ENCODE measurements at regions not wholly inside any gene's neighbourhood (a gene's known extent, or its start where the extent isn't known, plus 50 kb on each side); places are given as distances from the start of the nearest gene placed in this dataset.

DNA sequence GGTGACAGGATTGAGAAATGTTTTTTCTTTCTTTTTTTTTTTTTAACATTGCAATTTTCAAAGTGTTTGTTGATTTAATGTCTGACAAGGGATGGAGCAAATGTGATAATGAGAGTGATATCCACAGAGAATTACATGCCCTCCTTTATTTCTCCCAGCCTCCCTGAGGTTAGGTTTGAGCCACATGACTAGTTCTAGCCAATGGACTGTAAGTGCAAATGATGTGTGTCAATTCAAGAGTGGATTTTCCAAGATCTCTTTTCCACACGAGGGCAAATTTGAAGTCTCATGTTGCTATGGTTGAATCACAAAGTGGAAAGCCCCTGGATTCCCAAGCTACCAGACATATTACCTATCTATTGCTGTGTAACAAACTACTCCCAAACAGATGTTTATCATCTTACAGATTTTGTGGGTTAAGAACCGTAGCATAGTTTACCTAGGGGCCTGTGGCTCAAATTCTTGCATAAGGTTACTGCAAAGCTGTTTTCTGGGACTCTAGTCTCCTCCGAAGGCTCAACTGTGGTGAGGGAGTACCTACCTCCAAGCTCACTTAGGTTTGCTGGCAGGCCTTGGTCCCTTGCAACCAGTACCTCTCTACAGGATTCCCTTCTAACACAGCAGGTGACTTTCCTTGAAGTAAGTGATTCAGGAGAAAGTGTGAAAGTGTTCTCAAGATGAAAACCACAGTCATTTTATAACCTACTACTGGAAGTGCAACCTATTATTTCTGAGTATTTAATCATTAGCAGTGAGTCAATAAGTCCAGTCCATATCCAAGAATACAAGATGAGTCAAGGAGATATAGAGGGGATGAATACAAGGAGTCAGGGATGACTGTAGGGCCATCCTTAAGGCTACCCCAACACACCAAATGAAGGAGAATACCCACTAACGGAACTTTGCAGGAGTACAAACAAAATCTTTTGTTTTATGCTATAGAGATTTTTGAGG is 533.6 kb downstream of the PTPRC start:
- WGBS, 2 donors = 73 to 84% methylated on average over 4 of the region's 4 CpGs
- no peaks in the 10 kb centered on the region for H3K4me1 ChIP-seq
- TF ChIP-seq, protein P1, sequence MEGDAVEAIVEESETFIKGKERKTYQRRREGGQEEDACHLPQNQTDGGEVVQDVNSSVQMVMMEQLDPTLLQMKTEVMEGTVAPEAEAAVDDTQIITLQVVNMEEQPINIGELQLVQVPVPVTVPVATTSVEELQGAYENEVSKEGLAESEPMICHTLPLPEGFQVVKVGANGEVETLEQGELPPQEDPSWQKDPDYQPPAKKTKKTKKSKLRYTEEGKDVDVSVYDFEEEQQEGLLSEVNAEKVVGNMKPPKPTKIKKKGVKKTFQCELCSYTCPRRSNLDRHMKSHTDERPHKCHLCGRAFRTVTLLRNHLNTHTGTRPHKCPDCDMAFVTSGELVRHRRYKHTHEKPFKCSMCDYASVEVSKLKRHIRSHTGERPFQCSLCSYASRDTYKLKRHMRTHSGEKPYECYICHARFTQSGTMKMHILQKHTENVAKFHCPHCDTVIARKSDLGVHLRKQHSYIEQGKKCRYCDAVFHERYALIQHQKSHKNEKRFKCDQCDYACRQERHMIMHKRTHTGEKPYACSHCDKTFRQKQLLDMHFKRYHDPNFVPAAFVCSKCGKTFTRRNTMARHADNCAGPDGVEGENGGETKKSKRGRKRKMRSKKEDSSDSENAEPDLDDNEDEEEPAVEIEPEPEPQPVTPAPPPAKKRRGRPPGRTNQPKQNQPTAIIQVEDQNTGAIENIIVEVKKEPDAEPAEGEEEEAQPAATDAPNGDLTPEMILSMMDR (IDR thresholded peaks at IDR 0.05) = no peak
- TF ChIP-seq POLR2A (IDR thresholded peaks at IDR 0.05) = no peak
- no peak overlapping the region for H3K27ac ChIP-seq
- no peaks in the 10 kb centered on the region for H3K36me3 ChIP-seq
- no peak overlapping the region for H3K4me3 ChIP-seq (replicated peaks in 1 of 3)
- intact Hi-C loops (cut with DNase I) = no loop called here
- DNase-seq = no peak
- no peaks in the 10 kb centered on the region for H3K9me3 ChIP-seq
- no peaks in the 10 kb centered on the region for H3K27me3 ChIP-seq

DNA sequence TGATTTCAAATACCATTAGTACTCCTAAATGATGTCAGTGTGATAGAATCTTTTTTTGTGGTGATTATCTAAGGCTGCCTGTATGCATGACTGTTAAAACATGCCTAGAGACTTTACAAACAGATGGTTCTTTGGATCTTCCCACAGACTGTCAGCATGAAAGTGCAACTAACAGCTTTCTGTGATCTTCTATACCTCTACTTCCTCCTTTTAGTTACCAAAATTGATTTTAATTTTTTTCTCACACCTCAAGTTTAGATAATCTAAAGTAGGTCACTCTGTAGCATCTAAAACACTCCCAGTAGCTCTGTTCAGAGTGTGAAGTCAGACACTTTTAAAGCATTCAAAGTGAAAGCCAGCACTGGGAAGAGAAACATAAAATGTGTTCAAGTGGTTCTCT is 534.5 kb downstream of the PTPRC start:
- TF ChIP-seq POLR2A (IDR thresholded peaks at IDR 0.05) = no peak
- TF ChIP-seq, protein P1 (IDR thresholded peaks at IDR 0.05) = no peak
- Histone ChIP-seq H3K4me1 (no peaks in the 10 kb centered on the region), H3K9me3 (no peaks in the 10 kb centered on the region), H3K4me3 (replicated peaks in 1 of 3) (no peak overlapping the region), H3K36me3 (no peaks in the 10 kb centered on the region), H3K27me3 (no peaks in the 10 kb centered on the region), H3K27ac (no peak overlapping the region)
- no peak for DNase-seq
- intact Hi-C loops (cut with DNase I) = no loop called here

DNA sequence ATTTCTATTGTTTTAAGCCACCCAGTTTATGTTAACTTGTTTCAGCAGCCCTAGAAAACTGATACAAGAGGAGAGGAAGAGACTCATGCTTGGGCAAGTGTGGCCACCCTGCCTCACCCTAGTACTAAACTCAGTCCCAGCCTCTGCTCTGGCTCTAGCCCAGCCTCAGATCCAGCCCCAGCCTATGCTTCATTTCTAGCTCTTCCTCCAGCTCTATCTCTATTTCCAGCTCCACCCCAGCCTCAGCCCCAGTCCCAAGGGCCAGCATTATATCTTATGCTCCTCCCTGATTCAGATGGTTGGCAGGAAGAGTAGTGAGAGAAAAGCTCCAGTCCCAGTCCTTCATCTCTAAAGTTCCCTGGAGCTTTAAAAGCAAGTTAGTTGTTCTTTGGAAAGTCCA is 535.5 kb downstream of the PTPRC start:
- TF ChIP-seq, protein P1 (IDR thresholded peaks at IDR 0.05) = no peak
- TF ChIP-seq POLR2A (IDR thresholded peaks at IDR 0.05) = no peak
- intact Hi-C loops (cut with DNase I) = no loop called here
- H3K36me3 ChIP-seq = no peaks in the 10 kb centered on the region
- no peaks in the 10 kb centered on the region for H3K4me1 ChIP-seq
- H3K27me3 ChIP-seq = no peaks in the 10 kb centered on the region
- no peak for DNase-seq
- H3K4me3 ChIP-seq (replicated peaks in 1 of 3) = no peak overlapping the region
- no peaks in the 10 kb centered on the region for H3K9me3 ChIP-seq
- no peak overlapping the region for H3K27ac ChIP-seq

DNA sequence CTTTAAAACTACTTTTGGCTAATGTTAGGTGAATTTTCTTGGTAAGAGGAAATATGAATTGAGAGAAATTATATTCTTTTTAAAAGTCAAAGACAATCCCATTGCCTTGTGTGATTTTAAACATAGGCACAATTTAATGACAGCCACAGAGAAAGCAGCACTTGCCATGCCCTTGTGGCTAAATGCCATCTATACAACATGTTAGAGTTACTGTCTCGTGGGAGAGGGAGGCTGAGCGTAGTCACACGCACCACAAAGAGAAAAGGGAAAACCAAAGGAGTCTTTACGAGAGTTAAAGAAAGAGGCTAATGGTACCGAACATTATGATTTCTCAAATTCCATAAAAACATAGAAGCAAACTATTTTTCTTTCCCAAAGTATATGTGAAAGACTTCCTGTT is 537.9 kb downstream of the PTPRC start:
- H3K27ac ChIP-seq = no peak overlapping the region
- intact Hi-C loops (cut with DNase I) = no loop called here
- H3K4me3 ChIP-seq (replicated peaks in 1 of 3) = no peak overlapping the region
- H3K4me1 ChIP-seq = no peaks in the 10 kb centered on the region
- 87 to 90% methylated on average over 5 of the region's 5 CpGs for WGBS, 2 donors
- no peak for DNase-seq
- H3K27me3 ChIP-seq = no peaks in the 10 kb centered on the region
- H3K9me3 ChIP-seq = no peaks in the 10 kb centered on the region
- TF ChIP-seq, protein P1 (IDR thresholded peaks at IDR 0.05) = no peak
- no peak for TF ChIP-seq POLR2A (IDR thresholded peaks at IDR 0.05)
- H3K36me3 ChIP-seq = no peaks in the 10 kb centered on the region

DNA sequence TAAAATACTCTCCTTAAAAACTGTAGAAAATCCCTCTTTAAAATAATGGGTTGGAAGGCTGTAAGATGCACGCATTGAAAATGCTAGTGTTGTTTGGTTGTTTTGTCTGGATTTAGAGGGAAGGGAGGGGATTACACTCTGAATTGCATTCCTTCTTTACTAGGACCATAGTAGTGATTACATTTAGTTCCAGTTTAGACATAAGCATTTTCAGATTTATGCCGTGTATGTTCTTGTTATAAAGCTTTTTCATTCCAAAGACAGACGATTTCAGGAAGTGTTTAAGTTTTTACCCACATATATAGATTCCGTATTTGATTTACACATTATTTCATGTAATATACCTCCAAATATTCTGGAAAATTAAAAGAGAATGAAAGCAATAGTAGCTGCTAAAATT is 538.4 kb downstream of the PTPRC start:
- no peaks in the 10 kb centered on the region for H3K27me3 ChIP-seq
- no peak overlapping the region for H3K4me3 ChIP-seq (replicated peaks in 1 of 3)
- TF ChIP-seq, protein P1 (IDR thresholded peaks at IDR 0.05) = no peak
- TF ChIP-seq POLR2A (IDR thresholded peaks at IDR 0.05) = no peak
- H3K36me3 ChIP-seq = no peaks in the 10 kb centered on the region
- no peaks in the 10 kb centered on the region for H3K9me3 ChIP-seq
- intact Hi-C loops (cut with DNase I) = no loop called here
- no peak for DNase-seq
- H3K4me1 ChIP-seq = no peaks in the 10 kb centered on the region
- H3K27ac ChIP-seq = no peak overlapping the region
- WGBS, 2 donors = 86 to 92% methylated on average over 4 of the region's 4 CpGs

Measured in thyroid gland (tissue), 4 donors.